Neural crest cell (in vitro differentiated cells): ENCODE measurements at regions not wholly inside any gene's neighbourhood (a gene's known extent, or its start where the extent isn't known, plus 50 kb on each side); places are given as distances from the start of the nearest gene placed in this dataset.

ENCODE experiments used
- DNase-seq: peaks from one replicate; pipeline ENCODE4 v3.0.0; 2021; ENCODE audit warnings: low read depth, mixed read lengths, low spot score
- H3K27ac Mint-ChIP-seq: one replicate; pipeline ENCODE4 v1.8.0; 2021; ENCODE audit warnings: mild to moderate bottlenecking, mixed read lengths; ENCODE audit not compliant: unreplicated experiment
- H3K27me3 Mint-ChIP-seq: 2 replicates; pipeline ENCODE4 v1.8.0; 2021; ENCODE audit warnings: low read depth, mild to moderate bottlenecking, mixed read lengths
- H3K36me3 Mint-ChIP-seq: 2 replicates; pipeline ENCODE4 v1.8.0; 2021; ENCODE audit warnings: low read depth, mild to moderate bottlenecking, mixed read lengths
- H3K4me1 Mint-ChIP-seq: 2 replicates; pipeline ENCODE4 v1.8.0; 2021; ENCODE audit warnings: mixed read lengths
- H3K4me3 Mint-ChIP-seq: one replicate; pipeline ENCODE4 v1.8.0; 2021; ENCODE audit warnings: mild to moderate bottlenecking, mixed read lengths
- H3K9me3 Mint-ChIP-seq: 2 replicates; pipeline ENCODE4 v1.8.0; 2021; ENCODE audit warnings: mixed read lengths
- TF ChIP-seq, protein P1 (sequence below): fragments of 200-600 bp; sonication (generic); conservative IDR thresholded peaks from 2 replicates; pipeline ENCODE4 v1.5.0; 2021; ENCODE audit warnings: antibody characterized with exemption, mild to moderate bottlenecking

DNA sequence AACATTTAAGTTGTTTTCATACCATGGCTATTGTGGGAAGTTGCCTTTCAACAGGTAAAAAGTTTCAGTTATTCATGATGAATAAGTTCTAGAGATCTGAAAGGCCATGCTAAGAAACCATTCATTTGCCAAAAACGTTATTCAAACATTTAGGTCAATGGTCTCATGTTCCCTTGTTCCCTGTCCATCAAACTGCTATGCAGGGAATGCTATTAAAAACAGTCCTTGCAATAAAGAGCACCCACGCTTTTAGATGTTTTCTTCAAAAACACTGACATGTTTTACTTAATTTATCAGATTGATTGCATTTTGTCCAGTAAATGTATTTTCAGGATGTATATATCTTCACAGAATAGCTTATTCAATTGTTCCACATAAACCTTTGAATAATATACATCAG, 573.2 kb upstream of the PCDH20 start:
- Mint-ChIP-seq H3K27ac (no peak overlapping the region), H3K9me3 (no peaks in the 10 kb centered on the region)
- TF ChIP-seq, protein P1, sequence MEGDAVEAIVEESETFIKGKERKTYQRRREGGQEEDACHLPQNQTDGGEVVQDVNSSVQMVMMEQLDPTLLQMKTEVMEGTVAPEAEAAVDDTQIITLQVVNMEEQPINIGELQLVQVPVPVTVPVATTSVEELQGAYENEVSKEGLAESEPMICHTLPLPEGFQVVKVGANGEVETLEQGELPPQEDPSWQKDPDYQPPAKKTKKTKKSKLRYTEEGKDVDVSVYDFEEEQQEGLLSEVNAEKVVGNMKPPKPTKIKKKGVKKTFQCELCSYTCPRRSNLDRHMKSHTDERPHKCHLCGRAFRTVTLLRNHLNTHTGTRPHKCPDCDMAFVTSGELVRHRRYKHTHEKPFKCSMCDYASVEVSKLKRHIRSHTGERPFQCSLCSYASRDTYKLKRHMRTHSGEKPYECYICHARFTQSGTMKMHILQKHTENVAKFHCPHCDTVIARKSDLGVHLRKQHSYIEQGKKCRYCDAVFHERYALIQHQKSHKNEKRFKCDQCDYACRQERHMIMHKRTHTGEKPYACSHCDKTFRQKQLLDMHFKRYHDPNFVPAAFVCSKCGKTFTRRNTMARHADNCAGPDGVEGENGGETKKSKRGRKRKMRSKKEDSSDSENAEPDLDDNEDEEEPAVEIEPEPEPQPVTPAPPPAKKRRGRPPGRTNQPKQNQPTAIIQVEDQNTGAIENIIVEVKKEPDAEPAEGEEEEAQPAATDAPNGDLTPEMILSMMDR: no peak

DNA sequence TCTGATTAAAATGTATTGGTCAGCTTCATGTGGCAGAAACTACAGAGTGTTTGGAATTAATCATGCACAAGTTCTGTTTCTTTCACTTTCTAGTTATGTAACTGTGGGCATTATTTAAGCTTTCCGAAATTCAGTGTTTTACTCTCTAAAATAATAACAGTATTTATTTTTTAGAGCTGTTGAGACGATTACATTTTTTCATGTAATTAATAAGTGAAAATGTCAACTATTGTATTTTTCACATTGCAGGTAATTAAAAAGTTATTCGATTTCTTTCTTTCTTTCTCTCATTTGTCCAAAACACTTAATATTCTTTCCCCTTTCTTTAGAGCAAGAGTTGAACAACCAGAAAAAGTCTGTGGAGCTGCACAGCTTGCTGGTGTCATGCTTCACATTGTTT, 559.4 kb upstream of the PCDH20 start:
- no peak overlapping the region for H3K4me3 Mint-ChIP-seq
- TF ChIP-seq, protein P1: no peak
- no peak for DNase-seq
- H3K27ac Mint-ChIP-seq: no peak overlapping the region
- H3K9me3 Mint-ChIP-seq: peaks cover 3% of the 10 kb centered on the region
- H3K4me1 Mint-ChIP-seq: no peaks in the 10 kb centered on the region
- no peaks in the 10 kb centered on the region for H3K36me3 Mint-ChIP-seq
- H3K27me3 Mint-ChIP-seq: no peaks in the 10 kb centered on the region

More for the DNA sequence above, 573.2 kb upstream of the PCDH20 start:
- Mint-ChIP-seq H3K4me1 (no peaks in the 10 kb centered on the region), H3K27me3 (no peaks in the 10 kb centered on the region), H3K36me3 (no peaks in the 10 kb centered on the region), H3K4me3 (no peak overlapping the region)
- DNase-seq: no peak

DNA sequence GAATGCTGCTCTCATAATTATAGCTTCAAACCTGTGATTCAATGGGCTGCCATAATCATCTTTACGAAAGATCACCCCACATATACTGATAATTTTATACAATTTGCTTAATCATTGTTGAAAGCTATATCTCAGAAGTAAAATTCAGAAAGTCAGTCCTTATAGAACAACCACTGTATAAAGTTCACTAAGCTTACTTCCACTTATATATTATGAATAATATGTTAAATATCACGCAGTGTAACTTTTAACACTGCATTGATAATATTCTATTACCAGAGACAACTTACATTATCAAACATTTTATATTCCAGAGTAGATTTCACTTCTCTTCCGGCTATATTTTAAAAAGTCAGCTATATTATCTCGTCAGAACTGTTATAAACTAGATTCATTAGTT, 550.1 kb upstream of the PCDH20 start:
- Mint-ChIP-seq H3K27ac (no peak overlapping the region), H3K36me3 (no peaks in the 10 kb centered on the region), H3K4me3 (no peak overlapping the region), H3K4me1 (no peaks in the 10 kb centered on the region), H3K9me3 (no peaks in the 10 kb centered on the region), H3K27me3 (no peaks in the 10 kb centered on the region)
- no peak for DNase-seq
- TF ChIP-seq, protein P1: no peak

DNA sequence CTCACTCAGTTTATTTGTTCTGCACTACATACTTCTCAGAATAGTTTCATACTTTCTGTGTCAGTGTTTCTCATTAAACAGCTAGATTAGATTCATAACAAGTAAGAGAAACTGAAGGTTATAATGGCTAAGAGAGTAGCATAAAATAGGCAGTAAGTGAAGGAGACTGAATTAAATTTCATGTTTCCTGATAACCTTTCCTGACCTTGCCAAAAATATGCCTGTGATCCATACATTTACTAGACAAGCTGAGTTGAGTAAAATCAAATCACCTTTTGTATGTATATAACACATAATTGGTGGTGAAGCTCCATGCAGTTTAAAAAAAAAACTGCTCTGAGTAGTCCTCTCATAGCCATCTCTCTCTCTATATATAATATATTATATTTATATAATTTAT, 545.3 kb upstream of the PCDH20 start:
- no peaks in the 10 kb centered on the region for H3K4me1 Mint-ChIP-seq
- no peaks in the 10 kb centered on the region for H3K9me3 Mint-ChIP-seq

DNA sequence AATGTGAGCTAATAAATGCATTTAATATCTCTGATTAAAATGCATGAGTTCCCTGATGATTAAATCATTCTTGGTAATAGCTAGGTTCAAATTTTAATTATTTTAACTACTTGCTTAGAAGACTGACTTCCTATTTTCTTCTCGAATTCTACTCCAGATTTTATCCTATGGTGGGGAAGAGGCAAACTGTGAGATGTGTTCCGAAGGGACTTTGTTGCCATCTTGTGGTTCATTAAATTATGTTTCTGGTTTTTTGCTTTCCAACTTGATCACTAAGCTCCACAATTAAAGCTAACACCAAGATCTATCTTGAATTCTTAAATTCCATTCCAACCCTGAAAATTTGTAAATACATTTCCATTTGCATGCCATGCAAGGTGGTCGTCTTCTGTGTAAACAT, 538.4 kb upstream of the PCDH20 start:
- TF ChIP-seq, protein P1: peak; percentile 68
- H3K4me1 Mint-ChIP-seq: no peaks in the 10 kb centered on the region
- H3K9me3 Mint-ChIP-seq: no peaks in the 10 kb centered on the region
- H3K27me3 Mint-ChIP-seq: no peaks in the 10 kb centered on the region
- H3K27ac Mint-ChIP-seq: no peak overlapping the region
- H3K4me3 Mint-ChIP-seq: no peak overlapping the region
- no peak for DNase-seq
- H3K36me3 Mint-ChIP-seq: no peaks in the 10 kb centered on the region

More for the DNA sequence above, 545.3 kb upstream of the PCDH20 start:
- no peak overlapping the region for H3K4me3 Mint-ChIP-seq
- no peak overlapping the region for H3K27ac Mint-ChIP-seq
- no peak for DNase-seq
- no peaks in the 10 kb centered on the region for H3K27me3 Mint-ChIP-seq
- H3K36me3 Mint-ChIP-seq: no peaks in the 10 kb centered on the region
- TF ChIP-seq, protein P1: no peak

DNA sequence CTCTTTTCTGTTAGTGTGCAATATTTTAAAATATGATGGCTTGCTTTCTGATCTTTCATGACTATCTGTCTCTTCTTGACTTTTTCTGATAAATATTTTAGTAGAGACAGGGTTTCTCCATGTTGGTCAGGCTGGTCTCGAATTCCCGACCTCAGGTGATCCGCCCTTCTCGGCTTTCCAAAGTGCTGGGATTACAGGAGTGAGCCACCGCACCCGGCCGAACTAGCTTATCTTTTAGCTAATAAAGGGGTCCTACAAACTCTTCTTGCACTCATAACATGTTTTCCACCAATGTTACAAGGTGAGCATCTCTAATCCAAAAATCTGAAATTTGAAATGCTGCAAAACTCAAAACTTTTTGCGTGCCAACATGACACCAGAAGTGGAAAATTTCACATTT, 535.2 kb upstream of the PCDH20 start:
- TF ChIP-seq, protein P1: no peak
- no peak overlapping the region for H3K4me3 Mint-ChIP-seq
- H3K9me3 Mint-ChIP-seq: no peaks in the 10 kb centered on the region
- DNase-seq: no peak
- H3K36me3 Mint-ChIP-seq: no peaks in the 10 kb centered on the region
- no peaks in the 10 kb centered on the region for H3K4me1 Mint-ChIP-seq
- no peak overlapping the region for H3K27ac Mint-ChIP-seq
- no peaks in the 10 kb centered on the region for H3K27me3 Mint-ChIP-seq
